CD4-positive, alpha-beta T cell treated with Interferon alpha-2 for 1 hour (primary cell): ENCODE measurements at regions not wholly inside any gene's neighbourhood (a gene's known extent, or its start where the extent isn't known, plus 50 kb on each side); places are given as distances from the start of the nearest gene placed in this dataset.
"Not testable (repeated sequence)": the region's sequence is repeated elsewhere in the genome, so short reads cannot be mapped to it uniquely, and the experiment has no call there.

Experiments
- DNase-seq, 2 donors: peaks; one replicate each; pipeline ENCODE4 v3.0.0-alpha.2; 2020 to 2022

- DNase-seq = no peak
These were observed 153.7 kb upstream of the MDFIC2 start for GRCh38 chr3:70466096-70466495.

- DNase-seq = no peak
These were observed 152.4 kb upstream of the MDFIC2 start for GRCh38 chr3:70464876-70465275.

DNA sequence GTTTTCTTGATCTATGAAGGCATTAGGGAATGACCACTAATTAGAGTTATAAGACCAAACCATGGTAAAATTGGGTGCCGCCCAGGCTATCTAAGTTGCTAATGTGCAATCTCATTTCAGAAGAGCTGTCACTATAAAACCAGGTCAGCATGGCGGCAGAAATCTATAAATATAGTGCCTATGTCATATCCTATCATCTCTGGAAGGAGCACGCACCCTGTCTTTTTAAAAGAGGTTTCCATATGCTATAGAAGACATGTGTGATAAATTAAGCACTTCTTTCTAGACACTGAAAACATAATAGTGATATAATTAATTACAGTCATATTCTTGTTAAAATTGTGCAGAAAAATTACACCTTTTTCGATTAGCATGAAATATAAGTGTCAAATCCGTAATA is 152.0 kb upstream of the MDFIC2 start:
- DNase-seq = no peak

GRCh38 chr3:70450220-70450619 is 137.8 kb upstream of the MDFIC2 start:
- not testable (repeated sequence) for DNase-seq

- not testable (repeated sequence) for DNase-seq
These were observed 123.0 kb upstream of the MDFIC2 start for GRCh38 chr3:70435422-70435821.

- no peak for DNase-seq
These were observed 120.7 kb upstream of the MDFIC2 start for GRCh38 chr3:70433091-70433490.

GRCh38 chr3:70431911-70432310 is 119.5 kb upstream of the MDFIC2 start:
- DNase-seq = no peak

- no peak for DNase-seq
These were observed 113.6 kb upstream of the MDFIC2 start for GRCh38 chr3:70426071-70426470.

DNA sequence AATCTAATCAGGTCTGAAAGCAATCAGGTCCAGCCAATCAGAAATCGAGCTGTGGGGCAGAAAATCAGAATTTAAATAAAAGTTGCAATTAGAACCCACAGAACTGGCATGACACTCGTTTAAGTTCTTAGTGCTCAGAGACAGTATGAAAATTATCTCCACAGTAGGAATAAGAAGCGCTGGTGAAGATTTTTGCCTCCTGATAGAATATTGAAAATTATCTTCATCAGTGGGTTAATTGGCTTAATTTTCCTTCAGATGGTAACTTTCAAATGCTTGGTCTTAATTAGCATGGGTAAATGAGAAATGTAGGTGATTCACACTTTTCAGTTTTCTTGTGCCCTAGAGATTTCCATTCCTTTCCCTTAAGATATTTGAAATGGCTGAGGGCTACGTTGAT is 109.1 kb upstream of the MDFIC2 start:
- DNase-seq = no peak

DNA sequence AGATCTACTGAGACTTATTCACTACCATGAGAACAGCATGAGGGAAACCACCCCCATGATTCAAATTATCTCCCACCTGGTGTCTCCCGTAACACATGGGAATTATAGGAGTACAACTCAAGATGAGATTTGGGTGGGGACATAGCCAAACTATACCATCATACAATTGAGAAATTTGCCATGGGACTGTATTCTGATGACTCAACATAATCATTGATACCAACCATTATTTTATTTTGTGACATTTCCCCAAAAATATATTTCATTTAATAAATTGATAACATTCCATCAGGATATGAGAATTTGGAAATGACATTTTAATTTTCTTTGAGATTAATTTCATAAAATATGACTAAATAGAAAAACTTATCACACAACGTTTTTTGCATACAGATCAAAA is 96.6 kb upstream of the MDFIC2 start:
- DNase-seq = no peak

GRCh38 chr3:70400194-70400593 is 87.8 kb upstream of the MDFIC2 start:
- no peak for DNase-seq

DNA sequence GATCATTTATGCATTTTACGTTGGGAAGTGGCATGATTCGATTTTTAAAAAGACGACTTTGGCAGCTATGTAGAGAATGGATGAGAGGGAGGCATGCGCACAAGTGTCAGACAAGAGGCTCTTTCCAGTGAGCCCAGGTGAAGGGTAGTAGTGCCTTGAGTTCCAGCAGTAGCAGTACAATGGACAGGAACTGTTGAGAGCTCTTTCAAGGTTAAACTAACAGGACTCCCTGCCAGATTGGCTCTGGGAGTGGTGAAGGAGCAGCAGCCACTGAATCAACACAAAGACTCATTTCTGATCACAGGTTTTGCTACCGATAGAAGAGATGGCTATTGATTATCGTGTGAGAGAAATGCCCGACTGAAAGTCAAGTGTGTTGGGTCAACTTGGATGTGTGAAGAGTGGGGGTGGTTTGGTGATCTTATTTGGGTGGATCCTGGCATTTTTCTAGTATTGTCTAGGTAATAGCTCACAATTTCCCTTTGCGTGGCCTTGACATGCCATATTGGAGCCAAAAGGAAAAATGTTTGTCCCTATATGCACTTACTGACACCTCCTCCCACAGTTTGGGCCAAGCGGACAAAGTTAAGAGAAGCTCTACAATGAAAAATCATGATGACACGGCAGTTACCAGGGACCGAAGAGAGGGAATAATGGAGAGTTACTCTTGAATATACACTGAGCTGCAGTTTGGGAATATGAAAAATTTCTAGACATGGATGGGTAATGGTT is 81.6 kb upstream of the MDFIC2 start:
- DNase-seq = no peak

GRCh38 chr3:70392227-70392626 is 79.8 kb upstream of the MDFIC2 start:
- no peak for DNase-seq

DNA sequence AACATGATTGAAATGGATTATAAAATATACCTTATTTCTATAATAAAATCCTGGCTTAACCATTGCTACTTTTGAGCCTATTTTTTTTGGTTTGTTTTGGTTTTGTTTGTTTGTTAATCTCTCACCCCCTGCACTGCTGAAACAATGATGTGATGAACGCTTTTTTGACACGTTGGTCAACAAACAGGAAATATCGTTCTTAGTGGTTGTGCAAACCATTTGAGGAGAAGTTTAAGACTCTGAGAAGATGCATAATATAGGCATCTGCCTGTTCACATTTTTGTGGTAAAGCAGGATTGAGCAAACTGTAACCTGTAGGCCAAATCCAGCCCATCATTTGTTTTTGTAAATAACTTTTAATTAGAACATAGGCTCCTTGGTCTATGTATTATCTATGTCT is 75.5 kb upstream of the MDFIC2 start:
- DNase-seq = no peak

DNA sequence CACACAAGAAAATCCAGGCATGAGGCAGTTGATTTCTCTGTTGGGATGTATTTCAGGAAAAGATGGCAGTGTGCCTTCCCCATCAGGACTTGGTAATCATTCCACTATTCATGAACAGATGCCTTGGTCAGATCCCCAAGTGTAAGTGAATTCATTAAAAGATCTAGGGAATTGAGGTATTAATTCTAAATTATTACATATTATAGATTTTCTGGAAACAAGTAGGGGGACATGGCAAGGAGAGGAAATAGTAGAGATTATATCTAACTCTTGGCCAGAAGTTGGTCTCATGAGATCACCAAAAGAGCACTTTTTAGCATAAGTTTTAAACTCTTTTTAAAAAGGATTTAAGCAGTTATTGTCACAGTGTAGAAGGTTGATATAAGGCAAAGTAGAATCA is 74.4 kb upstream of the MDFIC2 start:
- DNase-seq = no peak

DNA sequence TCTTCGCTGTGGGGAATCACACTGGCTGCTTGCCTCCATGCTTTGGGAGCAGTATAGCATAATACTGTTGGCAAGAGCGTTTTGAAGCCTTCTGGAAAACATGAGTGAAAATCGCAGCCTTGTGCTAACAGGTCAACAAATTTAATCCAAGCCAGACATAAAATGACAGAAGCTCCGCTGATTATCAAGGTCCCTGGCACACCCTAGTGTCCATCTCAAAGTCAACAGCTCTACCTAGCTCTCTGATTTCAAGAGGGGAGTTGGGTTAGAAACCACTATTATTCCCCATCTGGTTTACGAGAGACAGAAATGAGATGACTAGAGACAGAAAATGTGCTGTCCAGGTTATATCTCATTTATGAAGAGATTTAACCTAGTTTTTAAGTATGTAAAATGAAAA is 73.6 kb upstream of the MDFIC2 start:
- DNase-seq = no peak

GRCh38 chr3:70383360-70383831 is 71.0 kb upstream of the MDFIC2 start:
- no peak for DNase-seq

GRCh38 chr3:70374179-70374578 is 61.7 kb upstream of the MDFIC2 start:
- DNase-seq = no peak
